GM18498 (cell line): ENCODE measurements at regions not wholly inside any gene's neighbourhood (a gene's known extent, or its start where the extent isn't known, plus 50 kb on each side); places are given as distances from the start of the nearest gene placed in this dataset.
"Not testable (repeated sequence)": the region's sequence is repeated elsewhere in the genome, so short reads cannot be mapped to it uniquely, and the experiment has no call there.

Experiments used
- ATAC-seq: cut with Tn5 transposase; IDR thresholded peaks from one replicate; pipeline ENCODE4 v1.9.1; 2021; ENCODE audit warnings: mild to moderate bottlenecking, moderate library complexity; ENCODE audit not compliant: unreplicated experiment

DNA sequence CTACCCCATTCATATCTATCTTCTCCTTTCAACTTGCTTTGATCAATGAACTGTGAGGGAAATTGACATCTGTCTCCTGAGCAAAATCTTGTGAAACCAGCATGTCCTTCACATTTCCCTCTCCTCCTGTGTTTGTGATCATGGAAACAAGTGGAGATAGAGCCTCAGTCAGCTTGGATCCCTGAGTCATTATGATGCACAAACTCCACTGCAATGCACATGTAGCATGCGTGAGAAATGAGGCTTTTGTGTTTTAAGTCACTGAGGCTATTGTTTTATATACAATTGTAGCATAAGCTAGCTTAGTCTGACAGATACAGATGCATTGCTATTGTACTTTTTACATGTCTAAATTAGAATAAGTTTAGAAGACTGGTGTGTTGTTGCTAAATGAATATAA lies 85.2 kb upstream of the HNMT start:
- ATAC-seq = no peak

DNA sequence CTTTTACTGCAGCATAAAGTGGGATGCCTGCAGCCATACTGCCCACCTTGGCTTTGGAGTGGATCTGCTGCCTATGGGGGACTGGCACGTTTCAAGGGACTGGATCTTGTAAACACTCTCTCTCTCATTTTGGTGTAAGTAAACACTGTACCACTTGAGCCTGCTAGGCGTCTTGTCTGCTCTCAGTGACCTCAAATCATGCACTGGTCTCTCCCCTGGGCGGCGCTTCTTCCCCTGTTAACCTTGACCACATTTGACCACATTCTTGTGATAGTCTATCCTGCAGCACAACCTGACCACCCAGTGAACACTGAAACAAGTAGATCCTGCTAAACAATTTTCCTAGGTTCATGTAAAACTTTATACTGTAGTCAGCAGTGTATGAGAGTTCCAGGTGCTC lies 82.6 kb upstream of the HNMT start:
- ATAC-seq = no peak

DNA sequence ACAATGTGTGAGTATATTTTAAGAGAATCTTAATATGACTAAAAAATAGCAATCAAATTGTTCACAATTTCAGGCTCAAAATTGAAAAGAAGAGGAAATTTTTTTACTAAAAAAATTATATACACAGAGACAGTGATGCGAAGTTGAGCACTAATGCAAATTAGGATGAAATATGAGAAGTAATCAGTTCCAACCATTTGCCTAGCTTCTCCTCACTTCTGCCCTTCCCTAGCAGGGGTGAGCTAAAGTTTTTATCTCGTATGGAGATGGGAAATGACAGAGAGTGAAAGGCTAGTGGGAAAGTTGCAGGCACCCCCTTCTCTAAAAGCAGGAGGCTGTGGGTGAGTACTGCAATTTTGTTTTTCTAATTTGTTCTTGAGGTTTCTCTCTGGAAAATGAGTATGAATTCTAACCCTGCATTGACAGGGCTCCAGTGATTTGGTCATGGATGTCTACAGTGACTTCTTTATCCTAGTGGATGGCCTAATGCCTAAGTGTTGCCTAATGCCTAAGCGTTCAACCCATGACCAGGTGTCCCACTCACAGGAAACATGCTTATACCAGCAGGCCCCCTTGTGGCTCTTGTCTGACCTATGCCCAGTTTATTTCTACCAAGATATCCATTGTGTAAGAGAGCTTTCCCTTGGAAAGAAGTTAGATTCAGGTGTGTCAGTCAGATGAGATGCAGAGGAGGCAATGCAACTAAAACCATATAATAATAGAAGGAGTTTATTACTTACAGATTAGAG lies 78.0 kb upstream of the HNMT start:
- no peak for ATAC-seq

DNA sequence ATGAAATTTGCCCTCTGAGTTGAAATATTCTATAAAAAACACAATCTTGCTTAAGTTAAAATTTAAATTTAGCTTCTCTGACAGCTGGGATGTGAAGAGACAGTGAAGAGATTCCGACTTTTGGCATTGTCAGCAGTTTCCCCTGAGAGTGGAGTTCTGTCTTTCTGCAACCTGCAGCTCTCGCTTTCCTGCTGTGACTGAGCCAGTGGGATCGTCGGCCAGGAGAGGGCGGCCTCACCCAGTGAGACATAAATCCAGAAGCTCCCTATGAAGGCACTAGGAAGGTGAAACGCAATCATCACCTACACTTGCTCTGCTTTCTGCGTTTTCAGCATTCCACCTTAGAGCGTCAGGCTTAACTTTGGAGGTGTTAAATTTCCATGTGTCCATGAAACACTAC lies 75.4 kb upstream of the HNMT start:
- no peak for ATAC-seq

DNA sequence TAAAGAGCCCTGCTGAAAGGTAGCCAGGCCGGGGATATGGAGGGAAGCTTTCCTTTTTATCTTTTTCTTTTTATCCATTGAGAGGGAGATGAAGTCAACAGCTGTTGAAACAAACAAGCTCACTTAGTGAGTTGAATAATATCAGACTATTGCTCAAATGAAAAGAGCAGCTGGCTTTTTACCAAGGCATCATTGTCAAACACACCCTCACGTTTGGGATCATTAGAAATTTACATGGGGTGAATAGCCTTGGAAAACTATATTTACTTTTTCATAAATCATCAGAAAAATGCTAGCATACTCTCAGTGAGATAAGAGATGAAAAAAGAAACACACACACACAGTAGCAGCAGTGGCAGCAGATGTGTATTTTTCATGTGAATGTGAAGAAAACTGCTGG lies 71.5 kb upstream of the HNMT start:
- ATAC-seq = no peak

DNA sequence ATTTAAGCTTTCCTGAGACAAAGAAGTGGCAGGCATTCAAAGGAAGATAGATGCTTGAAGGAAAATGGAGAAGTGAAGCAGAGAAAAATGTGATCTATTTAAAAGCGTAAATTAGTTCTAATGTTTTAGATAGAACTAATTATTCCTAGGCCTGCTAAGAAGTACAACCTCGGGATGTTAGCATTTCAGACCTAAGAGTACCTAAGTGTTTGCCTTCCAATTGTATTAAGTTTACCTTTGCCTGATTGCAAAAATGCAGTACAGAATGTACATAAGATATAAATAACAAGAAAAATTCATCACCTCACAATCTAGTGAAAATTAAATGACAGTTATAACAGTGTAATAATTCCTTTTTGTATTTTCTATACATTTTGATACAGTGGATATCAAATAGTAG lies 71.1 kb upstream of the HNMT start:
- no peak for ATAC-seq

DNA sequence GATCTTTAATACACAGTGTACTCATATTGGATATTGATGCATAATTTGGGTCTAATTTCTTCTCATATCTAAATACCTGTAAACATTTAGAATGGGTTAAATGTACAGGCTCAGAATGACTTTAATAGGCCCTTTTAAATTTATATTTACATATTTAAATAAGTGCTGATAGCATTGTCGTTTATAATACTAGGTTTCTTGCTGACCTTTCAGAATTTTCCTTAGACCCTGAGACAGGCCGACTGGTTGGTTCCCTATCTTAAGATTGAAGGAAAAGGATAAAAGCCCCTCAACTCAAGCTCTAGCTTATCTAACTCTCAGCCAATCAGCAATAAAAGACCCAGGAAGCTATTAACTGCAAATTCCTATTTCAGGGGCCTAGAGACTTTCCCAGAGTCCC lies 67.8 kb upstream of the HNMT start:
- ATAC-seq = no peak

DNA sequence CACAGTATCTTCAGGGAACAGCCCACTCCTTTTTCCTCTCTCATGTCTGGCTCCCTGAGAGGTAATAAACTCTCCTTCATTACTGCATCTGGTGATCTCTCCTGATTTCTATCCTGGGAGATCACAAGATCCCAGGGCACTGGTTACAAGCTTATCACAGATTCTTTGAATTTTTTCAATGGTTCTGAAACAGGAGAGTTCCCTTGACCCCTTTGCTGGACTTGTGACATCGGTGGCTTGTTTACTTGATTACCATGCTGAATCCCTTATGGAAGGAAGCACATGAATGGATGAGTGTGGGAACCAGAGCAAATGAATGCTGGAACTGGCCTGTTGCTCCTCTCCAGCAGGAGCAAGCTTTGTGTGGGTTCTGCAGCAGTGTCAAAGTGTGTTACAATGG lies 67.2 kb upstream of the HNMT start:
- no peak for ATAC-seq

DNA sequence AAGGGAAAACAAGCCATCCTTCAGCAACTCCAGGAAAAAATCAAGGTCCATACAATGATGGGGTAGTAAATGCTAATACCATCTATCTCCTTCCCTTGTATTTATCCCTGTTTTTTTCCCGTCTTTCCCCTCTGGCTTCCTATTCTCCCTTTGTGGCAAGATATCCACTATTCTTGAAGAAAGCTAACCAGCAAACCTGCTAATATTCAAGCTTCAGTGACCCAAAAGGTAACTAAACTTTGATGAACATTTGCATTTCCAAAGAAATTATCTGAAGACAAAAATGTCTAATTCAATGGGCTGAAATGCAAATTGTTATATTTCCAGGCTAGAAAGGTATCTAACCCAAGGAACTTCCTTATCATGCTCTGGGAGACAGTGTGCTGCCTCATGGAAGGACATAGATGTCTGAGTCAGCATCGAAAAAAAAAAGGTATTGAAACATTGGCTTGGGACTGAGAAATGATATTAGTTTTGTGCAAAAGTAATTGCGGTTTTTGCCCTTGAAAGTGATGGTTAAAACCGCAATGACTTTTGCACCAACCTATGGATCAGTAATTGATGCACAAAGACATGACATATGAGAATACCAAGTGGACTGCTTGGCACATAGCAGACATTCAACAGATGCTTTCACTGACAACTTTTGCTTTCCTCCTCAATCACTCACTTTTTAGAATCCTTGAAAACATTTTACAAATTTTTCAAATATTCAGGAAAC lies 63.7 kb upstream of the HNMT start:
- no peak for ATAC-seq

DNA sequence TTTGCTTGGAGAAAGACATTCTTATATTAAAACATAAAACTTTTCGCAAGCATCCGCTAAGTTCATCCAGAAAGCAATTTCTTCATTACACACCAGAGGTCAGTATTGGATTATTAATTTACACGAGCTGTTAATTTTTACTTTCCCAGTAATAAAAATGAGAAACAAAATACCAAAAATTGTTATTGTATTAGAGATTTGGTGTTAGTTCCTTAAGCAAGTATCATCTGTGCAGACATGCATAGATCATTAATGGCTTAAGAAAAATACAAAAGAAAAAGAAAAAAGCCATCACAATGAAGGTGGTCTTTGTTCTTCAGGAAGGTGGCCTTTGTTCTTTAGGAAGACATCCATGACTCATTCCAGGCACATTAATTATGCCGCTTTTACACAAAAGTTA lies 53.6 kb upstream of the HNMT start:
- no peak for ATAC-seq

DNA sequence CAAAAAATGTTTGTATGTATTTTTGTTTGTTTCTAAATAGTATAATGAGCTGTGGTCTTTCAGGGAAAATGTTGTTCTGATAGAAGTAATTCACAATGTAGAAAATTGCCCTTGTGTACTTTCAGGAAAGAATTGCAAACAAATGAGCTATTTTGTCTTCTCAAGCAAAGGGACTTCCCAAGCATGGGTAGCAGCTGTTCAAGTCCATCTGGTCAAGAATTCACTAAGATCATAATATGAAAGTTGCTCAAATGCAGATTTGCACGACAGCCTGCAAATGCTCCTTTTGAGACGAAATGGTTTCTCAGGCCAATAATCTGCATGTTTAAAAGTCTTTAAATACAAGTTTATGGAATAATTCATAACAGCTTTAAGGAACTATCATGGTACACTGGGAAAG lies 51.9 kb upstream of the HNMT start:
- no peak for ATAC-seq

DNA sequence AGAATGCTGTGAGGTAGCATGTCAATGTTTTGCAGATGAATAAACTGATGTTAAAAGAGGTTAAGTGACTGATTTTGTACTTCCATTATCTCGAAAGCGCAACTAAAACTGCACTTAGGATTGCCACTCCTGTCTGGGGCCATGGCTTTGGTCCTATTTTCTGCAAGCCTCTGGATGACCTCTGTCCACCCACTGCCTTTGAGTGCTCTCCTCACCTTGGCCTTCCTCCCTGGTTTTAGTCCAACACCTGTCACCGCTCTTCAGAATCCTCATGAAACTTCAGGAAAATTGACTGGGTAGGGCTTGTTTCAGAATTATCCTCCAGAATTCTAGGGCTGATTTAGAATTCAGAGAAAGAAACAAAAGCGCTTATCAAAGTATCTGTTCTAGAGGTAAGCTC lies 51.1 kb upstream of the HNMT start:
- ATAC-seq = no peak

DNA sequence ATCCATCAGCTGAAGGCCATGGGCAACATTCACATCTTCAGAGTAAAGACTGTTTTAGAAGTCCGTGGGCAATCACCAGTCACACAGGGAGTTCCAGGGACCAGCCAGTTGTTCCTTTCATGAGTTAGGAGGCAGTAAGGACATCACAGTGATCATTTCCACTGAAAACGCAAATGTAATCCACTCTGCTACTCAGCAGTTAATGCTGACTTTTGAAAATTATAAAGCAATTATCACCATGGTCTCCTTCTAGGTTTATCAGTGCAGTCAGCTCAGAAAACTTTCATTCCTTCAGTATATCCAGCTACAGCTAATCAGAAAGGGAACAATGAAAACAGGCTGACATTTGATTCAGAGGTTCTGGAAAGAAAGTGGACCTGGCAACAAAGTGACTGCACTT lies 50.6 kb upstream of the HNMT start:
- not testable (repeated sequence) for ATAC-seq
